ENCODE measurements at regions not wholly inside any gene's neighbourhood (a gene's known extent, or its start where the extent isn't known, plus 50 kb on each side); places are given as distances from the start of the nearest gene placed in this dataset.

DNA sequence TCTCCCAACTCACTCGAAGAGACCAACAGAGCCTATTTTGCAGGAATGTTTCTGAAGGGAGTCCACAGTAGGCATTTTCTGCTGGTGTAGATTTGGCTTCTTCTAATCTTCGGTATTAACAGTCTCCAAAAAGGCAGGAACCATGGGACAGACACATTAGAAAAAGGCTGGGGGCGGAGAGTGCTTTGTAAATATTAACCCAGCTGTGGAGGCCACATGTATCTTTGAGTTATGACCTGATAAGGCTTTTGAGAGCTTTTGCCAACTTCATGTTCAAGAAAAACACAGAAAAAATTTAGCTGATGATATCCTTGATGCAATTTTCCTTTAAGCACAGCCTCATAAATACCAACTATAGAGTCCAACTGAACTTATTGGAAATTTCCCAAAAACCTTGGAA lies 119.4 kb upstream of the TSHZ2 start:
- TF ChIP-seq, protein P1, sequence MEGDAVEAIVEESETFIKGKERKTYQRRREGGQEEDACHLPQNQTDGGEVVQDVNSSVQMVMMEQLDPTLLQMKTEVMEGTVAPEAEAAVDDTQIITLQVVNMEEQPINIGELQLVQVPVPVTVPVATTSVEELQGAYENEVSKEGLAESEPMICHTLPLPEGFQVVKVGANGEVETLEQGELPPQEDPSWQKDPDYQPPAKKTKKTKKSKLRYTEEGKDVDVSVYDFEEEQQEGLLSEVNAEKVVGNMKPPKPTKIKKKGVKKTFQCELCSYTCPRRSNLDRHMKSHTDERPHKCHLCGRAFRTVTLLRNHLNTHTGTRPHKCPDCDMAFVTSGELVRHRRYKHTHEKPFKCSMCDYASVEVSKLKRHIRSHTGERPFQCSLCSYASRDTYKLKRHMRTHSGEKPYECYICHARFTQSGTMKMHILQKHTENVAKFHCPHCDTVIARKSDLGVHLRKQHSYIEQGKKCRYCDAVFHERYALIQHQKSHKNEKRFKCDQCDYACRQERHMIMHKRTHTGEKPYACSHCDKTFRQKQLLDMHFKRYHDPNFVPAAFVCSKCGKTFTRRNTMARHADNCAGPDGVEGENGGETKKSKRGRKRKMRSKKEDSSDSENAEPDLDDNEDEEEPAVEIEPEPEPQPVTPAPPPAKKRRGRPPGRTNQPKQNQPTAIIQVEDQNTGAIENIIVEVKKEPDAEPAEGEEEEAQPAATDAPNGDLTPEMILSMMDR (IDR thresholded peaks at IDR 0.05), result no peak
- TF ChIP-seq POLR2A (IDR thresholded peaks at IDR 0.05), result no peak
